PC-9 (cell line): ENCODE measurements at regions not wholly inside any gene's neighbourhood (a gene's known extent, or its start where the extent isn't known, plus 50 kb on each side); places are given as distances from the start of the nearest gene placed in this dataset.

Experiments
- BruUV-seq: library from RNA; stranded (reverse); fragments of 400-500 nt; replicated peaks from 2 replicates; lab custom pipeline; 2021; lab: Mats Ljungman, UMichigan
- CTCF ChIA-PET: fragments of 300-600 bp; sonication (Branson Sonifier 250); formaldehyde crosslinking; loops from one replicate; lab custom pipeline; 2022; ENCODE audit warnings: antibody characterized with exemption; lab: Charles Lee
- POLR2A ChIA-PET: fragments of 300-600 bp; sonication (Branson Sonifier 250); formaldehyde crosslinking; loops from one replicate; lab custom pipeline; 2022; ENCODE audit warnings: antibody characterized with exemption; ENCODE audit not compliant: unreplicated experiment; lab: Charles Lee
- DNase-seq, 2 experiments: peaks; one replicate each; pipeline versions ENCODE4 v3.0.0 to v3.0.0-alpha.2; 2015 to 2022; ENCODE audit warnings: mixed read lengths in 1 of 2
- H2AFZ ChIP-seq: fragments of 200-600 bp; sonication (generic); 2 replicates; pipeline ENCODE4 v1.8.1; 2017; ENCODE audit warnings: antibody characterized with exemption
- H3F3A ChIP-seq: fragments of 200-600 bp; sonication (generic); 2 replicates; pipeline ENCODE4 v1.8.1; 2017; ENCODE audit warnings: antibody characterized with exemption, mild to moderate bottlenecking, low read depth; ENCODE audit not compliant: insufficient read depth
- H3K27ac ChIP-seq: fragments of 200-600 bp; sonication (generic); 2 replicates; pipeline ENCODE4 v1.6.1; 2016; ENCODE audit warnings: mixed run types
- H3K27me3 ChIP-seq: fragments of 200-600 bp; sonication (generic); 2 replicates; pipeline ENCODE4 v1.6.1; 2016; ENCODE audit warnings: low read depth, mixed run types; ENCODE audit not compliant: insufficient read depth
- H3K36me3 ChIP-seq: fragments of 200-600 bp; sonication (generic); 2 replicates; pipeline ENCODE4 v1.6.1; 2016; ENCODE audit warnings: low read depth, mixed run types
- H3K4me1 ChIP-seq: fragments of 200-600 bp; sonication (generic); replicated peaks from 2 replicates; pipeline ENCODE4 v1.6.1; 2016; ENCODE audit warnings: mixed run types; ENCODE audit not compliant: insufficient read depth
- H3K4me2 ChIP-seq: fragments of 200-600 bp; sonication (generic); 2 replicates; pipeline ENCODE4 v1.6.1; 2017; ENCODE audit warnings: mixed run types
- H3K4me3 ChIP-seq: fragments of 200-600 bp; sonication (generic); 2 replicates; pipeline ENCODE4 v1.6.1; 2016; ENCODE audit warnings: mixed run types
- H3K79me2 ChIP-seq: fragments of 200-600 bp; sonication (generic); 2 replicates; pipeline ENCODE4 v1.6.1; 2017; ENCODE audit warnings: low read depth, mixed run types
- H3K9me2 ChIP-seq: fragments of 200-600 bp; sonication (generic); 2 replicates; pipeline ENCODE4 v1.8.1; 2017; ENCODE audit warnings: mild to moderate bottlenecking; ENCODE audit not compliant: insufficient read depth
- H3K9me3 ChIP-seq: fragments of 200-600 bp; sonication (generic); 2 replicates; pipeline ENCODE4 v1.8.1; 2016; ENCODE audit warnings: low read depth; ENCODE audit not compliant: insufficient read depth
- H4K20me1 ChIP-seq: fragments of 200-600 bp; sonication (generic); 2 replicates; pipeline ENCODE4 v1.8.1; 2017; ENCODE audit not compliant: insufficient read depth
- CTCF ChIP-seq: fragments of 200-600 bp; sonication (generic); conservative IDR thresholded peaks from 2 replicates; pipeline ENCODE4 v1.6.1; 2017; ENCODE audit warnings: mixed run types, antibody characterized with exemption, mild to moderate bottlenecking, moderate library complexity
- EZH2 ChIP-seq: fragments of 200-600 bp; sonication (generic); IDR thresholded peaks from 2 replicates; pipeline ENCODE4 v1.8.0; 2017; ENCODE audit warnings: antibody characterized with exemption, low read depth
- intact Hi-C: fragments of 100-400 bp; cut with micrococcal nuclease; formaldehyde crosslinking; loops from one replicate; pipeline ENCODE4 v1.10.0; 2022; ENCODE audit not compliant: unreplicated experiment

DNA sequence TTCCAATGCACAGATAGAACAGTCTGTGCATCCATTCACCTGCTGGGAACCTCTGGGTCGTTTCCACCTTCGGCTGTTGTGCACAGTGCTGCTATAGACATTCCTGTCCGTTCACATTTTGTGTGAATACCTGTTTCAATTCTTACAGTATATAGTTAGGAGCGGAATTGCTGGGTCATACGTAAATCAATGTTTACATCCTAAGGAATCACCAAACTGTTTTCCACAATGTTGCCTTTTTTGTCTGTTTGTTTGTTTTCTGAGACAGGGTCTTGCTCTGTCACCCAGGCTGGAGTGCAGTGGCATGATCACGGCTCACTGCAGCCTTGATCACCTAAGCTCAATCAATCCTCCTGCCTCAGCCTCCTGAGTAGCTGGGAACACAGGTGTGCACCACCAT lies 158.3 kb downstream of the CRYBB2 start:
- intact Hi-C loops, result no loop called here
- no peak overlapping the region for H3K4me3 ChIP-seq
- H4K20me1 ChIP-seq, result no peaks in the 10 kb centered on the region
- H3K4me2 ChIP-seq, result no peak overlapping the region
- no peaks in the 10 kb centered on the region for H3K9me3 ChIP-seq
- ChIA-PET POLR2A (no interaction called here), CTCF (no interaction called here)
- H3K27ac ChIP-seq, result no peak overlapping the region
- no peaks in the 10 kb centered on the region for H3K27me3 ChIP-seq
- no peaks in the 10 kb centered on the region for H3F3A ChIP-seq
- H3K9me2 ChIP-seq, result no peaks in the 10 kb centered on the region
- BruUV-seq, result no TSS peak
- no peaks in the 10 kb centered on the region for H3K79me2 ChIP-seq
- H3K36me3 ChIP-seq, result no peaks in the 10 kb centered on the region
- no peaks in the 10 kb centered on the region for H3K4me1 ChIP-seq
- TF ChIP-seq EZH2, result no peak
- H2AFZ ChIP-seq, result no peak overlapping the region
- DNase-seq, result no peak

DNA sequence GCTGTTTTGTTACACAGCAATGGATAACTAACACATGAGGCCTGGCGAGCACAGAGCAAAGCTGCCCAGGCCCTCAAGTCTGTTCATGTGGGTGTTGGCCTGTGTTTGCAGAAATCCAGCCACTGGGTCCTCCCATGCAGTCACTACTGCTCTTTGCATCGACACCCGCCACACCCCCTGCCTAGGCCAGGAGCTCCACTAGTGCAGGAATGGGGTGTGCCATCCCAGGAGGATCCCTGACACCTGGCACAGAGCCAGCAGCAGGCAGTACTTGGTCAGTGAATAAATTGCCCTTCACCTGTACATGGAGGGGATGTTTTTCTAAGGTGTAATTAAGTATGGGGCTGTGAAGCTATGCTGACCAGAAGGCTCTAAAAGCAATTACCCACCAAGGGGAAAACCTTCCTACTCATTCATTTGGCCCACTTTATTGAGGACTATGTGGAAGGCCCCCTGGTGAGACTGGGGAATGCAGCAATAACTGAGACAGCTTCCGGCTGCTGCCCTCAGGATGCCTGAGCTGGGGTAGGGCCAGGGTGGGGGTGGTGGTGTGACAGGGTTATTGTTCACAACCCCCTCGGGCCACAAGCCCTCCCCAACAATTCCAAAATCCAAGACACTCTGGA lies 160.8 kb downstream of the CRYBB2 start:
- H3K79me2 ChIP-seq, result no peaks in the 10 kb centered on the region
- no peak overlapping the region for H2AFZ ChIP-seq
- H3F3A ChIP-seq, result no peaks in the 10 kb centered on the region
- intact Hi-C loops, result no loop called here
- CTCF ChIA-PET, result no interaction called here
- H3K4me3 ChIP-seq, result no peak overlapping the region
- H3K4me2 ChIP-seq, result no peak overlapping the region
- no peaks in the 10 kb centered on the region for H3K9me3 ChIP-seq
- POLR2A ChIA-PET, result no interaction called here
- no peak for DNase-seq
- H4K20me1 ChIP-seq, result no peaks in the 10 kb centered on the region
- no peaks in the 10 kb centered on the region for H3K27me3 ChIP-seq
- no peaks in the 10 kb centered on the region for H3K36me3 ChIP-seq
- BruUV-seq, result no TSS peak
- H3K9me2 ChIP-seq, result no peaks in the 10 kb centered on the region
- no peak overlapping the region for H3K27ac ChIP-seq
- TF ChIP-seq CTCF (no peak), EZH2 (no peak)
- no peaks in the 10 kb centered on the region for H3K4me1 ChIP-seq

- Histone ChIP-seq H3K4me1 (no peaks in the 10 kb centered on the region), H3K4me3 (no peak overlapping the region), H3K27me3 (no peaks in the 10 kb centered on the region), H4K20me1 (peaks cover 8% of the 10 kb centered on the region; the same call in 1 of the 2 replicates), H3K79me2 (no peaks in the 10 kb centered on the region), H3K4me2 (no peak overlapping the region), H3K36me3 (no peaks in the 10 kb centered on the region), H3K27ac (no peak overlapping the region), H3K9me2 (no peaks in the 10 kb centered on the region), H2AFZ (no peak overlapping the region), H3F3A (no peaks in the 10 kb centered on the region), H3K9me3 (no peaks in the 10 kb centered on the region)
- DNase-seq, result no peak
- TF ChIP-seq CTCF (no peak), EZH2 (no peak)
- CTCF ChIA-PET, result no interaction called here
- BruUV-seq, result no TSS peak
- intact Hi-C loops, result no loop called here
- POLR2A ChIA-PET, result no interaction called here
Measured at GRCh38 chr22:25382762-25383161, 163.3 kb downstream of the CRYBB2 start.
